K562 (cell line): ENCODE measurements at regions not wholly inside any gene's neighbourhood (a gene's known extent, or its start where the extent isn't known, plus 50 kb on each side); places are given as distances from the start of the nearest gene placed in this dataset.

Experiments used
- ATAC-seq: fragments of 200-7000 bp; cut with Tn5 transposase; 3 replicates; pipeline ENCODE4 v1.9.1; 2020; ENCODE audit warnings: moderate library complexity
- BruUV-seq: library from RNA; stranded (reverse); fragments of 400-500 nt; replicated peaks from 2 replicates; lab custom pipeline; 2021; lab: Mats Ljungman, UMichigan
- CTCF ChIA-PET: fragments of 300-600 bp; formaldehyde crosslinking; extraction: SDS; loops from one replicate; lab custom pipeline; 2021; ENCODE audit warnings: low intra/inter-chr PET ratio; lab: Yijun Ruan, JAX
- POLR2A ChIA-PET: fragments of 300-600, 350-650 bp; sonication (Branson Sonifier 250); formaldehyde crosslinking; extraction: SDS; loops from one replicate; lab custom pipeline; 2021; ENCODE audit warnings: antibody characterized with exemption, inconsistent platforms; lab: Yijun Ruan, JAX
- DNase-seq, 4 experiments: peaks; one replicate each; pipeline versions ENCODE4 v3.0.0 to v3.0.0-alpha.2; 2011 to 2018; ENCODE audit warnings: low spot score in 3 of 4, mixed read lengths in 3 of 4; ENCODE audit errors: extremely low read depth in 1 of 4
- FAIRE-seq: peaks from 2 replicates; lab custom pipeline; 2011; peaks lifted over from hg19 to GRCh38; lab: Jason Lieb, UNC
- H2AFZ ChIP-seq: 2 replicates; pipeline ENCODE4 v1.6.0; 2011; ENCODE audit warnings: low read depth, low read length, control low read depth, inconsistent platforms
- H3K27ac ChIP-seq: fragments of 200-600 bp; 3 replicates; pipeline ENCODE4 v1.8.0; 2011; ENCODE audit warnings: low read depth, mild to moderate bottlenecking, control low read depth, inconsistent platforms, low read length, moderate library complexity, mixed read lengths; ENCODE audit errors: extremely low read depth
- H3K27me3 ChIP-seq, 2 experiments: fragments of 300-600 bp in 1 of 2; 2 replicates in 1 of 2; 3 replicates in 1 of 2; pipeline versions ENCODE4 v1.6.0 to v1.8.0; 2011; ENCODE audit warnings: inconsistent platforms in 2 of 2, low read length in 2 of 2, mild to moderate bottlenecking in 1 of 2, mixed read lengths in 1 of 2, moderate library complexity in 1 of 2; ENCODE audit not compliant: control insufficient read depth in 2 of 2, insufficient read depth in 2 of 2
- H3K36me3 ChIP-seq: fragments of 300-600 bp; 3 replicates; pipeline ENCODE4 v1.8.0; 2011; ENCODE audit warnings: mild to moderate bottlenecking, low read length, inconsistent platforms; ENCODE audit not compliant: control insufficient read depth, insufficient read depth
- H3K4me1 ChIP-seq, 2 experiments: fragments of 200-600 bp in 1 of 2; replicated peaks in 1 of 2; 2 replicates in 1 of 2; 3 replicates in 1 of 2; pipeline versions ENCODE4 v1.5.1 to v1.8.0; 2011; ENCODE audit warnings: inconsistent platforms in 2 of 2, low read length in 2 of 2, mild to moderate bottlenecking in 1 of 2, mixed read lengths in 1 of 2, moderate library complexity in 1 of 2; ENCODE audit not compliant: control insufficient read depth in 2 of 2, insufficient read depth in 2 of 2
- H3K4me2 ChIP-seq: 2 replicates; pipeline ENCODE4 v1.6.1; 2011; ENCODE audit warnings: low read length, control low read depth, inconsistent platforms, mixed read lengths; ENCODE audit not compliant: insufficient read depth
- H3K4me3 ChIP-seq: fragments of 200-600 bp; sonication (generic), shearing (Covaris generic); 2 replicates; pipeline ENCODE4 v1.5.1; 2016; ENCODE audit warnings: control low read depth, inconsistent platforms
- H3K79me2 ChIP-seq: fragments of 200-600 bp; 3 replicates; pipeline ENCODE4 v1.8.0; 2011; ENCODE audit warnings: low read length, inconsistent platforms; ENCODE audit not compliant: control insufficient read depth, insufficient read depth
- H3K9ac ChIP-seq, 2 experiments: 2 replicates each; pipeline versions ENCODE4 v1.6.0 to v1.6.1; 2011; ENCODE audit warnings: low read depth in 2 of 2, low read length in 2 of 2, control low read depth in 1 of 2, inconsistent platforms in 1 of 2, mild to moderate bottlenecking in 1 of 2, mixed read lengths in 1 of 2; ENCODE audit not compliant: insufficient read depth in 1 of 2
- H3K9me1 ChIP-seq: one replicate; pipeline ENCODE4 v1.6.0; 2011; ENCODE audit warnings: inconsistent platforms, mild to moderate bottlenecking, low read length, moderate library complexity; ENCODE audit not compliant: control insufficient read depth, insufficient read depth
- H3K9me3 ChIP-seq: replicated peaks from 2 replicates; pipeline ENCODE4 v1.5.1; 2011; ENCODE audit warnings: low read depth, low read length, inconsistent platforms; ENCODE audit not compliant: control insufficient read depth, insufficient read depth
- H4K20me1 ChIP-seq: replicated peaks from 2 replicates; pipeline ENCODE4 v1.6.1; 2011; ENCODE audit warnings: low read length, inconsistent platforms, mixed read lengths; ENCODE audit not compliant: control insufficient read depth, insufficient read depth
- ARNT ChIP-seq, 2 experiments: fragments of 450-650 bp; IDR thresholded peaks; 2 replicates each; pipeline ENCODE4 v1.6.1; 2016; ENCODE audit warnings: mild to moderate bottlenecking in 1 of 2
- BHLHE40 ChIP-seq: IDR thresholded peaks from 2 replicates; pipeline ENCODE4 v1.6.1; 2011; ENCODE audit warnings: low read length, improper control_type of control experiment
- CEBPG ChIP-seq, 3 experiments: fragments of 200-800 bp in 1 of 3; sonication (Bioruptor generic) in 1 of 3; sonication (generic) in 1 of 3; formaldehyde crosslinking in 1 of 3; IDR thresholded peaks in 2 of 3; conservative IDR thresholded peaks in 1 of 3; 2 replicates each; pipeline versions ENCODE4 v1.6.1 to v1.8.0; 2016 to 2022; ENCODE audit warnings: missing compliant biosample characterization in 2 of 3, missing genetic modification characterization in 2 of 3, mild to moderate bottlenecking in 1 of 3, missing genetic modification reagents in 1 of 3
- PRMT5 ChIP-seq: sonication (generic); formaldehyde crosslinking; IDR thresholded peaks from 2 replicates; pipeline ENCODE4 v1.5.0; 2020; ENCODE audit warnings: missing genetic modification reagents
- RNF219 ChIP-seq: fragments of 250-450 bp; sonication (Bioruptor Pico); IDR thresholded peaks from 2 replicates; pipeline ENCODE4 v1.5.0; 2022; ENCODE audit warnings: mild to moderate bottlenecking
- ZC3H11A ChIP-seq: IDR thresholded peaks from 2 replicates; pipeline ENCODE4 v1.6.1; 2012; ENCODE audit warnings: low read depth, low read length, improper control_type of control experiment
- ZNF551 ChIP-seq: fragments of 250-450 bp; sonication (Bioruptor Pico); IDR thresholded peaks from 2 replicates; pipeline ENCODE4 v1.5.0; 2021; ENCODE audit warnings: mild to moderate bottlenecking, moderate library complexity
- WGBS: fragments of 100-300 bp; shearing (Covaris generic); methylation state at CpG from one replicate; pipeline ENCODE4 v1.1.6; 2016; ENCODE audit warnings: low coverage, mixed read lengths; ENCODE audit not compliant: insufficient coverage; ENCODE audit errors: missing lambda C conversion rate; 5-methylcytosine and 5-hydroxymethylcytosine counted together
- in situ Hi-C: fragments of 300-500 bp; cut with MboI; formaldehyde crosslinking; loops from 4 replicates; pipeline ENCODE4 v1.15.0; 2018; ENCODE audit warnings: inconsistent platforms, mixed read lengths
- intact Hi-C: fragments of 100-400 bp; cut with micrococcal nuclease; formaldehyde crosslinking; loops from 2 replicates; pipeline ENCODE4 v1.14.2; 2022

GRCh38 chr7:79922894-79923293 lies 211.7 kb upstream of the GNAI1 start:
- H3K4me3 ChIP-seq, result no peak overlapping the region
- no peak for FAIRE-seq
- BruUV-seq, result no TSS peak

More at GRCh38 chr7:79922894-79923293, 211.7 kb upstream of the GNAI1 start:
- TF ChIP-seq ZNF551 (CRISPR knock-in tag), result no peak
- no peak for TF ChIP-seq RNF219 (CRISPR knock-in tag)
- TF ChIP-seq PRMT5 (CRISPR knock-in tag), result no peak
- no peak for TF ChIP-seq BHLHE40
- TF ChIP-seq ARNT (IDR thresholded peaks at IDR 0.05), result no peak
- no peak for TF ChIP-seq CEBPG (CRISPR knock-in tag; IDR thresholded peaks at IDR 0.05)
- no peak for TF ChIP-seq CEBPG (tag; conservative IDR thresholded peaks at IDR 0.05 in 1 of 2, IDR thresholded peaks at IDR 0.05 in 1 of 2)
- no peak for TF ChIP-seq ZC3H11A
- TF ChIP-seq, all 486 proteins: peak for 0
- Histone ChIP-seq H3K27me3 (no peaks in the 10 kb centered on the region), H3K4me2 (no peak overlapping the region), H3K4me1 (no peaks in the 10 kb centered on the region), H2AFZ (no peak overlapping the region), H3K36me3 (no peaks in the 10 kb centered on the region), H3K9me3 (no peaks in the 10 kb centered on the region), H4K20me1 (no peaks in the 10 kb centered on the region), H3K9me1 (no peaks in the 10 kb centered on the region), H3K9ac (no peak overlapping the region), H3K79me2 (no peaks in the 10 kb centered on the region), H3K27ac (no peak overlapping the region)
- 4% methylated on average over 5 of the region's 5 CpGs for WGBS
- ChIA-PET POLR2A (no interaction called here), CTCF (no interaction called here)
- ATAC-seq (no peak), DNase-seq (no peak)
- intact Hi-C loops, result no loop called here
- in situ Hi-C loops, result no loop called here
